ENCODE measurements at regions not wholly inside any gene's neighbourhood (a gene's known extent, or its start where the extent isn't known, plus 50 kb on each side); places are given as distances from the start of the nearest gene placed in this dataset.

DNA sequence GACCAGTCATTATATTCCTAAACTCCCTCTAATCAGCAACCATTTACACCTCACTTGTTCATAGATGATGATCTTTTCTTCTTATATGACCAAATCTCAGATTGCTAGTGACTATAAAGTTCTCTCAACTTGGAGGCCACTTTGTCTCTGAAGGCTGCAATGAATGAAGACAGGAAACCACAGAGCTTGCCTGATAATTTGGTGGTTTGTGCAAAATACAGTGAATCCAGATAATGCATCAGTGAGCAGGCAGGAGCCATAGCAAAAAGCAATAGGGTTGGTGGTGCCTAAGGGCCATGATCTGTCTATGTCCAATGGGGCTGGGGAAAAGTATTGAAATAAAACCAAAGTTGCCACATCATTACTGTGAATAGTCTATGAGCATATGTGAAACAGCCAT is 123.8 kb upstream of the LRFN5 start:
- H3K9me3 ChIP-seq (ENCODE audit: control insufficient read depth, insufficient read depth, low read depth, low read length) = no peaks in the 10 kb centered on the region
- H3K4me2 ChIP-seq (ENCODE audit: extremely low read depth, insufficient read depth, low read length) = no peak overlapping the region
- no peak overlapping the region for H3K27ac ChIP-seq (ENCODE audit: insufficient read depth, low read length)
- H3K79me2 ChIP-seq (ENCODE audit: control insufficient read depth, insufficient read depth, low read length) = no peaks in the 10 kb centered on the region
- H4K20me1 ChIP-seq (ENCODE audit: control insufficient read depth, extremely low read depth, insufficient read depth, low read length) = no peaks in the 10 kb centered on the region
- no peaks in the 10 kb centered on the region for H3K27me3 ChIP-seq (ENCODE audit: control insufficient read depth, insufficient read depth, low read length)
- no peak overlapping the region for H2AFZ ChIP-seq (ENCODE audit: low read length)
- no peaks in the 10 kb centered on the region for H3K36me3 ChIP-seq (ENCODE audit: control insufficient read depth, insufficient read depth, low read length)
- H3K4me3 ChIP-seq (replicated peaks in 1 of 4; ENCODE audit: control extremely low read depth in 1 of 4, insufficient read depth in 1 of 4, low read depth in 3 of 4, low read length in 4 of 4) = no peak overlapping the region
- no peak for DNase-seq (ENCODE audit: low read depth in 2 of 2)
- H3K9ac ChIP-seq (ENCODE audit: insufficient read depth, low read length) = no peak overlapping the region
- H3K4me1 ChIP-seq (ENCODE audit: control insufficient read depth, extremely low read depth, insufficient read depth, low read length) = no peaks in the 10 kb centered on the region
- TF ChIP-seq EZH2 (IDR thresholded peaks at IDR 0.05; ENCODE audit: low read length, missing control alignments) = no peak
- TF ChIP-seq, protein P1, sequence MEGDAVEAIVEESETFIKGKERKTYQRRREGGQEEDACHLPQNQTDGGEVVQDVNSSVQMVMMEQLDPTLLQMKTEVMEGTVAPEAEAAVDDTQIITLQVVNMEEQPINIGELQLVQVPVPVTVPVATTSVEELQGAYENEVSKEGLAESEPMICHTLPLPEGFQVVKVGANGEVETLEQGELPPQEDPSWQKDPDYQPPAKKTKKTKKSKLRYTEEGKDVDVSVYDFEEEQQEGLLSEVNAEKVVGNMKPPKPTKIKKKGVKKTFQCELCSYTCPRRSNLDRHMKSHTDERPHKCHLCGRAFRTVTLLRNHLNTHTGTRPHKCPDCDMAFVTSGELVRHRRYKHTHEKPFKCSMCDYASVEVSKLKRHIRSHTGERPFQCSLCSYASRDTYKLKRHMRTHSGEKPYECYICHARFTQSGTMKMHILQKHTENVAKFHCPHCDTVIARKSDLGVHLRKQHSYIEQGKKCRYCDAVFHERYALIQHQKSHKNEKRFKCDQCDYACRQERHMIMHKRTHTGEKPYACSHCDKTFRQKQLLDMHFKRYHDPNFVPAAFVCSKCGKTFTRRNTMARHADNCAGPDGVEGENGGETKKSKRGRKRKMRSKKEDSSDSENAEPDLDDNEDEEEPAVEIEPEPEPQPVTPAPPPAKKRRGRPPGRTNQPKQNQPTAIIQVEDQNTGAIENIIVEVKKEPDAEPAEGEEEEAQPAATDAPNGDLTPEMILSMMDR (conservative IDR thresholded peaks at IDR 0.05 in 1 of 2, IDR thresholded peaks at IDR 0.05 in 1 of 2; ENCODE audit: low read depth in 1 of 2, low read length in 2 of 2) = no peak

DNA sequence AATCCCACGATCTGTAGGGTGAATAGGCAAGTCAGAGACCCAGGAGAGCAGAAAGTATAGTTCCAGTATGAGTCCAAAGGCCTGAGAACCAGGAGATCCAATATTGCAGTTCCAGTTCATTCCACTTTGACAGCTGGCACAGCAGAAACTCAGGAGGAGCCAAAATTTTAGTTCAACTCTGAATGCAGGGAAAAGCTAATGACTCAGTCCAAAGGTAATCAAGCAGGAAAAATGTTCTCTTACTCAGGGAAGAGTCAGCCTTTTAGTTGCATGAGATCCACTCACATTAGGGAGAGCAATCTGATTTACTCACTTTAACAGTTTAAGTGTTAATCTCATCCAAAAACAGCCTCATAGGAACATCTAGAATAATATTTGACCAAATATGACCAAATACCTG is 130.2 kb upstream of the LRFN5 start:
- Histone ChIP-seq H3K27me3 (ENCODE audit: control insufficient read depth, insufficient read depth, low read length) (no peaks in the 10 kb centered on the region), H3K4me1 (ENCODE audit: control insufficient read depth, extremely low read depth, insufficient read depth, low read length) (no peaks in the 10 kb centered on the region), H3K4me2 (ENCODE audit: extremely low read depth, insufficient read depth, low read length) (no peak overlapping the region), H3K4me3 (replicated peaks in 1 of 4; ENCODE audit: control extremely low read depth in 1 of 4, insufficient read depth in 1 of 4, low read depth in 3 of 4, low read length in 4 of 4) (no peak overlapping the region), H3K79me2 (ENCODE audit: control insufficient read depth, insufficient read depth, low read length) (no peaks in the 10 kb centered on the region), H3K9ac (ENCODE audit: insufficient read depth, low read length) (no peak overlapping the region), H2AFZ (ENCODE audit: low read length) (no peak overlapping the region), H4K20me1 (ENCODE audit: control insufficient read depth, extremely low read depth, insufficient read depth, low read length) (no peaks in the 10 kb centered on the region), H3K36me3 (ENCODE audit: control insufficient read depth, insufficient read depth, low read length) (no peaks in the 10 kb centered on the region), H3K9me3 (ENCODE audit: control insufficient read depth, insufficient read depth, low read depth, low read length) (no peaks in the 10 kb centered on the region), H3K27ac (ENCODE audit: insufficient read depth, low read length) (no peak overlapping the region)
- DNase-seq (ENCODE audit: low read depth in 2 of 2) = peak in 1 of 2 donors; percentile 15
- TF ChIP-seq, protein P1 (conservative IDR thresholded peaks at IDR 0.05 in 1 of 2, IDR thresholded peaks at IDR 0.05 in 1 of 2; ENCODE audit: low read depth in 1 of 2, low read length in 2 of 2) = no peak
- no peak for TF ChIP-seq EZH2 (IDR thresholded peaks at IDR 0.05; ENCODE audit: low read length, missing control alignments)

DNA sequence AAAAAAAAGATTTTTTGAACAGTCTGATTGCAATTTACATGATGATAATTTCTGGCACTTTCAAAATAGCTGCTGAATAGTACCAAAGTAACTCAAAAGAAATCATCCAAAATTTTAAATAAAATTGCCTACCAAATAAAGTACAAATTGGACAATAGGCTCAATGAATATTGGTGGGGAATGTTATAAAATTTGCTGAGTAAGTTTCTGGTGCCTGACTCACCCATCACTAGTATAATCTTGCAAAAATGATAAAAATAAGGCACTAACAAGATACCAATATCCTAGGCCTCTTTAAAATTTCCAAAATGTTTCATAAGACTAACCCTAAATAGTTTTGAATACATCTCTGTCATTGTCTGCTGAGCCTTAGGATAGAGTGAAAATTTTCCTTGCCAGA is 145.3 kb upstream of the LRFN5 start:
- Histone ChIP-seq H3K27me3 (ENCODE audit: control insufficient read depth, insufficient read depth, low read length) (no peaks in the 10 kb centered on the region), H4K20me1 (ENCODE audit: control insufficient read depth, extremely low read depth, insufficient read depth, low read length) (no peaks in the 10 kb centered on the region), H3K9me3 (ENCODE audit: control insufficient read depth, insufficient read depth, low read depth, low read length) (no peaks in the 10 kb centered on the region), H3K9ac (ENCODE audit: insufficient read depth, low read length) (no peak overlapping the region), H3K79me2 (ENCODE audit: control insufficient read depth, insufficient read depth, low read length) (no peaks in the 10 kb centered on the region), H3K4me3 (replicated peaks in 1 of 4; ENCODE audit: control extremely low read depth in 1 of 4, insufficient read depth in 1 of 4, low read depth in 3 of 4, low read length in 4 of 4) (no peak overlapping the region), H3K36me3 (ENCODE audit: control insufficient read depth, insufficient read depth, low read length) (no peaks in the 10 kb centered on the region), H3K27ac (ENCODE audit: insufficient read depth, low read length) (no peak overlapping the region), H2AFZ (ENCODE audit: low read length) (no peak overlapping the region), H3K4me2 (ENCODE audit: extremely low read depth, insufficient read depth, low read length) (no peak overlapping the region), H3K4me1 (ENCODE audit: control insufficient read depth, extremely low read depth, insufficient read depth, low read length) (no peaks in the 10 kb centered on the region)
- no peak for DNase-seq (ENCODE audit: low read depth in 2 of 2)
- no peak for TF ChIP-seq EZH2 (IDR thresholded peaks at IDR 0.05; ENCODE audit: low read length, missing control alignments)
- TF ChIP-seq, protein P1 (conservative IDR thresholded peaks at IDR 0.05 in 1 of 2, IDR thresholded peaks at IDR 0.05 in 1 of 2; ENCODE audit: low read depth in 1 of 2, low read length in 2 of 2) = no peak

Data from fibroblast of lung (primary cell).